Spleen (tissue), 7 donors: ENCODE measurements at regions not wholly inside any gene's neighbourhood (a gene's known extent, or its start where the extent isn't known, plus 50 kb on each side); places are given as distances from the start of the nearest gene placed in this dataset.

Source experiments
- POLR2A ChIP-seq, 3 donors: fragments of 450-650 bp; IDR thresholded peaks; one replicate each; pipeline ENCODE4 v1.5.1; 2017; ENCODE audit warnings: antibody characterized with exemption in 3 of 3, mild to moderate bottlenecking in 1 of 3
- TF ChIP-seq, protein P1 (sequence below), 11 experiments: fragments of 200-600 bp in 7 of 11; fragments of 450-650 bp in 4 of 11; sonication (generic) in 4 of 11; IDR thresholded peaks in 8 of 11; conservative IDR thresholded peaks in 3 of 11; 1 replicate in 7 of 11; 2 replicates in 4 of 11; pipeline versions ENCODE4 v1.4.0 to v1.8.0; 2016 to 2021; ENCODE audit warnings: antibody characterized with exemption in 11 of 11, inconsistent platforms in 4 of 11, mild to moderate bottlenecking in 1 of 11
- donor health status: DM: no; HTN: no; CAD: no; lungs with moderate emphysema.
- donor health status: DM: no; HTN: no; CAD: no.
- donor health status: DM: no; HTN: no; CAD: no.

DNA sequence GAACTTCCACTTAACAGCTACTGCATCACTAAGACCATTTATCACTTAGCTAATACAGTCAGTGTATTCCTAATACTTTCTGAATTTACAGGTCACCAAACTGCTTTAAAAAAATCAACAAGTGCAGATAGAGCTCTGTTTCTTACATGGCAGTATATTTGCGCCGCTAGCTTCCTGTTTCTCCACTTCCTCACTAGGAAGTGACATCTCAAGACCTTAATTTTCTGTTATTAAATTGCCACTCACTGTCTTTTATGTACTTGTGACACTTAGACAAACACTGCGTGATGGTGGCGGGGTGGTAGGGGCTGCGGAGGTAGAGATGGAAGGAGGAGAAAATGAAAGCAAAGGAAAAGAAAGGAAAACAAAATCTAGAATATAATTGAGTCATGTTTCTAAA is 53.7 kb upstream of the CRIM1 start:
- TF ChIP-seq, protein P1, sequence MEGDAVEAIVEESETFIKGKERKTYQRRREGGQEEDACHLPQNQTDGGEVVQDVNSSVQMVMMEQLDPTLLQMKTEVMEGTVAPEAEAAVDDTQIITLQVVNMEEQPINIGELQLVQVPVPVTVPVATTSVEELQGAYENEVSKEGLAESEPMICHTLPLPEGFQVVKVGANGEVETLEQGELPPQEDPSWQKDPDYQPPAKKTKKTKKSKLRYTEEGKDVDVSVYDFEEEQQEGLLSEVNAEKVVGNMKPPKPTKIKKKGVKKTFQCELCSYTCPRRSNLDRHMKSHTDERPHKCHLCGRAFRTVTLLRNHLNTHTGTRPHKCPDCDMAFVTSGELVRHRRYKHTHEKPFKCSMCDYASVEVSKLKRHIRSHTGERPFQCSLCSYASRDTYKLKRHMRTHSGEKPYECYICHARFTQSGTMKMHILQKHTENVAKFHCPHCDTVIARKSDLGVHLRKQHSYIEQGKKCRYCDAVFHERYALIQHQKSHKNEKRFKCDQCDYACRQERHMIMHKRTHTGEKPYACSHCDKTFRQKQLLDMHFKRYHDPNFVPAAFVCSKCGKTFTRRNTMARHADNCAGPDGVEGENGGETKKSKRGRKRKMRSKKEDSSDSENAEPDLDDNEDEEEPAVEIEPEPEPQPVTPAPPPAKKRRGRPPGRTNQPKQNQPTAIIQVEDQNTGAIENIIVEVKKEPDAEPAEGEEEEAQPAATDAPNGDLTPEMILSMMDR (IDR thresholded peaks at IDR 0.05 in 8 of 11, conservative IDR thresholded peaks at IDR 0.05 in 3 of 11): no peak
- no peak for TF ChIP-seq POLR2A (IDR thresholded peaks at IDR 0.05)
